PC-3 (cell line): ENCODE measurements at regions not wholly inside any gene's neighbourhood (a gene's known extent, or its start where the extent isn't known, plus 50 kb on each side); places are given as distances from the start of the nearest gene placed in this dataset.

Source experiments
- ATAC-seq: fragments of 200-7000 bp; cut with Tn5 transposase; 2 replicates; pipeline ENCODE4 v1.9.1; 2020; ENCODE audit warnings: mild to moderate bottlenecking, moderate library complexity
- BruUV-seq: library from RNA; stranded (reverse); fragments of 400-500 nt; replicated peaks from 2 replicates; lab custom pipeline; 2021; lab: Mats Ljungman, UMichigan
- CTCF ChIA-PET: fragments of 300-600 bp; sonication (Branson Sonifier 250); formaldehyde crosslinking; loops from one replicate; lab custom pipeline; 2022; ENCODE audit warnings: antibody characterized with exemption; lab: Charles Lee
- POLR2A ChIA-PET: fragments of 300-600 bp; sonication (Branson Sonifier 250); formaldehyde crosslinking; loops from one replicate; lab custom pipeline; 2022; ENCODE audit warnings: antibody characterized with exemption; ENCODE audit not compliant: unreplicated experiment; lab: Charles Lee
- DNase-seq: peaks from one replicate; pipeline ENCODE4 v3.0.0-alpha.2; 2015
- H2AFZ ChIP-seq: fragments of 300-600 bp; sonication (generic); 2 replicates; pipeline ENCODE4 v1.6.0; 2016; ENCODE audit warnings: antibody characterized with exemption, low read length
- H3F3A ChIP-seq: fragments of 300-600 bp; sonication (generic); one replicate; pipeline ENCODE4 v1.6.0; 2017; ENCODE audit warnings: antibody characterized with exemption, low read length, control low read depth, mild to moderate bottlenecking; ENCODE audit not compliant: unreplicated experiment
- H3K27ac ChIP-seq: fragments of 300-600 bp; sonication (generic); 2 replicates; pipeline ENCODE4 v1.5.1; 2016; ENCODE audit warnings: mild to moderate bottlenecking, low read length
- H3K27me3 ChIP-seq: fragments of 300-600 bp; sonication (generic); 2 replicates; pipeline ENCODE4 v1.6.1; 2016; ENCODE audit warnings: low read length, mixed read lengths
- H3K36me3 ChIP-seq: fragments of 300-600 bp; sonication (generic); 2 replicates; pipeline ENCODE4 v1.6.1; 2016; ENCODE audit warnings: low read depth, mixed run types, low read length, mixed read lengths
- H3K4me1 ChIP-seq: fragments of 300-600 bp; sonication (generic); 2 replicates; pipeline ENCODE4 v1.5.1; 2016; ENCODE audit warnings: low read length; ENCODE audit not compliant: insufficient read depth
- H3K4me2 ChIP-seq: fragments of 300-600 bp; sonication (generic); 2 replicates; pipeline ENCODE4 v1.6.0; 2016; ENCODE audit warnings: low read length
- H3K4me3 ChIP-seq: fragments of 300-600 bp; sonication (generic); 2 replicates; pipeline ENCODE4 v1.5.1; 2016; ENCODE audit warnings: mild to moderate bottlenecking, low read length, mixed read lengths
- H3K79me2 ChIP-seq: fragments of 300-600 bp; sonication (generic); 2 replicates; pipeline ENCODE4 v1.6.1; 2017; ENCODE audit warnings: low read length, mixed read lengths
- H3K9ac ChIP-seq: fragments of 300-600 bp; sonication (generic); 2 replicates; pipeline ENCODE4 v1.6.0; 2016; ENCODE audit warnings: mild to moderate bottlenecking, low read length
- H3K9me2 ChIP-seq: fragments of 300-600 bp; sonication (generic); replicated peaks from 2 replicates; pipeline ENCODE4 v1.6.1; 2016; ENCODE audit warnings: mixed run types, low read length, mixed read lengths
- H3K9me3 ChIP-seq: fragments of 300-600 bp; sonication (generic); 2 replicates; pipeline ENCODE4 v1.6.1; 2016; ENCODE audit warnings: low read length, mixed read lengths
- H4K20me1 ChIP-seq: fragments of 300-600 bp; sonication (generic); 2 replicates; pipeline ENCODE4 v1.6.1; 2016; ENCODE audit warnings: low read length, mixed read lengths
- CTCF ChIP-seq: fragments of 300-600 bp; sonication (generic); conservative IDR thresholded peaks from 2 replicates; pipeline ENCODE4 v1.5.1; 2017; ENCODE audit warnings: antibody characterized with exemption, low read depth, mild to moderate bottlenecking, low read length
- EZH2 ChIP-seq: fragments of 300-600 bp; sonication (generic); IDR thresholded peaks from one replicate; pipeline ENCODE4 v1.6.1; 2017; ENCODE audit warnings: antibody characterized with exemption, mild to moderate bottlenecking, low read length; ENCODE audit not compliant: unreplicated experiment
- EZH2phosphoT487 ChIP-seq: fragments of 300-600 bp; sonication (generic); IDR thresholded peaks from 2 replicates; pipeline ENCODE4 v1.6.1; 2018; ENCODE audit warnings: mild to moderate bottlenecking, antibody characterized with exemption, low read length, borderline replicate concordance
- intact Hi-C: fragments of 100-400 bp; cut with micrococcal nuclease; formaldehyde crosslinking; loops from 2 replicates; pipeline ENCODE4 v1.9.0; 2023

- Histone ChIP-seq H3K9me3 (no peaks in the 10 kb centered on the region), H3F3A (no peaks in the 10 kb centered on the region), H4K20me1 (no peaks in the 10 kb centered on the region)
These were observed 73.9 kb upstream of the WSCD2 start for GRCh38 chr12:108055141-108055540.

DNA sequence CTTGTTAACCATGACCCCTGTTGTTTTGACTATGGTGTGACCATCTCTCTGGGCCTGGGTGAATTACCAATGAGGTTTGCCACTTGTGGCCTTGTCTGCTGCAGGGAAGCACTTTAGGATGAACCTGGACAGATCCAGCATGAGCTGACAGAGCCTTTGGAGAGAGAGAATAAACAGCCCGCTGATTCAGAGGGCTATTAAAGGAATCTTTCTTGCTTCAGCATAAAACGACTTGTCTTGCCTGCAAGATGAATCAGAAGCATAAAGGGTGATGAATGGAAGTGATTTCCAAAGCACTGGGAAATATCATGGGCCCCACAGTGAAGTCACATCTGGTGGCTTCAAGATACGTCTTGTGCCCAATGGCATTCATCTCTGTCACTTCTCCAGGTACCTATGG is 69.0 kb upstream of the WSCD2 start:
- Histone ChIP-seq H3F3A (no peaks in the 10 kb centered on the region), H3K27ac (no peak overlapping the region), H3K9ac (no peak overlapping the region), H3K79me2 (no peaks in the 10 kb centered on the region), H3K27me3 (peaks cover 60% of the 10 kb centered on the region), H3K9me2 (no peaks in the 10 kb centered on the region), H3K4me2 (no peak overlapping the region), H2AFZ (no peak overlapping the region), H3K36me3 (no peaks in the 10 kb centered on the region), H3K4me1 (no peaks in the 10 kb centered on the region), H3K4me3 (no peak overlapping the region), H3K9me3 (no peaks in the 10 kb centered on the region), H4K20me1 (no peaks in the 10 kb centered on the region)
- no peak for DNase-seq
- no TSS peak for BruUV-seq
- ChIA-PET POLR2A (no interaction called here), CTCF (no interaction called here)
- TF ChIP-seq EZH2phosphoT487 (no peak), EZH2 (no peak), CTCF (no peak)
- ATAC-seq: no peak
- intact Hi-C loops: loop anchor here (5.0 kb wide), 1 partner anchor 452 kb away; no protein-coding TSS in a partner anchor

More at GRCh38 chr12:108055141-108055540, 73.9 kb upstream of the WSCD2 start:
- Histone ChIP-seq H3K9ac (no peak overlapping the region), H3K4me1 (no peaks in the 10 kb centered on the region), H3K79me2 (no peaks in the 10 kb centered on the region), H3K27me3 (peaks cover 66% of the 10 kb centered on the region), H2AFZ (no peak overlapping the region), H3K4me3 (no peak overlapping the region), H3K9me2 (no peaks in the 10 kb centered on the region), H3K4me2 (no peak overlapping the region), H3K36me3 (no peaks in the 10 kb centered on the region), H3K27ac (no peak overlapping the region)
- intact Hi-C loops: no loop called here
- BruUV-seq: no TSS peak
- TF ChIP-seq EZH2 (no peak), CTCF (no peak), EZH2phosphoT487 (no peak)
- ChIA-PET POLR2A (no interaction called here), CTCF (no interaction called here)
- ATAC-seq: no peak
- DNase-seq: no peak

- no peak overlapping the region for H3K4me2 ChIP-seq
These were observed 68.2 kb upstream of the WSCD2 start for GRCh38 chr12:108060903-108061302.

More at GRCh38 chr12:108060903-108061302, 68.2 kb upstream of the WSCD2 start:
- H3K9me2 ChIP-seq: no peaks in the 10 kb centered on the region
- ATAC-seq: no peak
- H3K4me3 ChIP-seq: no peak overlapping the region
- intact Hi-C loops: loop anchor here (5.0 kb wide), 1 partner anchor 451 kb away; no protein-coding TSS in a partner anchor
- H3K9ac ChIP-seq: no peak overlapping the region
- H3K9me3 ChIP-seq: no peaks in the 10 kb centered on the region
- H4K20me1 ChIP-seq: no peaks in the 10 kb centered on the region
- POLR2A ChIA-PET: no interaction called here
- no peaks in the 10 kb centered on the region for H3K79me2 ChIP-seq
- H3K4me1 ChIP-seq: no peaks in the 10 kb centered on the region
- CTCF ChIA-PET: no interaction called here
- BruUV-seq: no TSS peak
- H3K27me3 ChIP-seq: peaks cover 58% of the 10 kb centered on the region
- H3K27ac ChIP-seq: no peak overlapping the region
- no peak overlapping the region for H2AFZ ChIP-seq
- no peak for TF ChIP-seq EZH2
- TF ChIP-seq CTCF: no peak
- no peaks in the 10 kb centered on the region for H3K36me3 ChIP-seq
- H3F3A ChIP-seq: no peaks in the 10 kb centered on the region
- no peak for DNase-seq
